K562 (cell line): ENCODE measurements at regions not wholly inside any gene's neighbourhood (a gene's known extent, or its start where the extent isn't known, plus 50 kb on each side); places are given as distances from the start of the nearest gene placed in this dataset.

ENCODE experiments used
- BHLHE40 ChIP-seq: IDR thresholded peaks from 2 replicates; pipeline ENCODE4 v1.6.1; 2011; ENCODE audit warnings: low read length, improper control_type of control experiment
- POLR2A ChIP-seq: fragments of 450-650 bp; conservative IDR thresholded peaks from 2 replicates; pipeline ENCODE4 v1.6.1; 2016
- SMARCA4 ChIP-seq: fragments of 450-650 bp; IDR thresholded peaks from 2 replicates; pipeline ENCODE4 v1.6.1; 2016
- SUPT5H ChIP-seq: fragments of 450-650 bp; IDR thresholded peaks from 2 replicates; pipeline ENCODE4 v1.6.1; 2016
- TAF1 ChIP-seq: IDR thresholded peaks from 2 replicates; pipeline ENCODE4 v1.6.1; 2011; ENCODE audit warnings: mild to moderate bottlenecking, low read length, moderate library complexity; ENCODE audit not compliant: insufficient read depth, control insufficient read depth, severe bottlenecking; ENCODE audit errors: extremely low read depth

DNA sequence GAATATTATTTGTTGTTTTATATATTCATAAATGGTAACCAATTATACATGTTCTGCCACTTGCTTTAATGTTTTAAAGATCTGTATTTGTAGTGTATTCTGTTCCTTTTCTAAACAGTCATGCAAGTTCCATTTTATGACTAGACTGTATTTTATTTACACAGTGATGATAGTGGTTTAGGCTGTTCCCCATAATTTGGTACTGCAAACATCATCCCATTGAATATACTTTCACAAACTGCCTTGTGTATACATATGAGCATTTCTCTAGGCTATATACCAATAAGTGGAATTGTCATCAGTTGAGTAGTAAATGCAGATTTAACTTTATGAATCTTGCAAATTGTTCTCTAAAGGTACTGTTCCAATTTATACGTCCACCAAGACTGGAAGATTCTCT lies 738.0 kb downstream of the EPHA7 start:
- TF ChIP-seq POLR2A: no peak
- TF ChIP-seq BHLHE40: no peak
- TF ChIP-seq SMARCA4: no peak
- TF ChIP-seq SUPT5H: no peak
- TF ChIP-seq TAF1: no peak
